Skin of body (tissue), 1 donor: ENCODE measurements at regions not wholly inside any gene's neighbourhood (a gene's known extent, or its start where the extent isn't known, plus 50 kb on each side); places are given as distances from the start of the nearest gene placed in this dataset.
A peak's percentile ranks its signal among the peaks of the same experiment; 100 is the strongest.

Source experiments
- DNase-seq: peaks from one replicate; lab custom pipeline; 2025; lab: John Stamatoyannopoulos, UW

DNA sequence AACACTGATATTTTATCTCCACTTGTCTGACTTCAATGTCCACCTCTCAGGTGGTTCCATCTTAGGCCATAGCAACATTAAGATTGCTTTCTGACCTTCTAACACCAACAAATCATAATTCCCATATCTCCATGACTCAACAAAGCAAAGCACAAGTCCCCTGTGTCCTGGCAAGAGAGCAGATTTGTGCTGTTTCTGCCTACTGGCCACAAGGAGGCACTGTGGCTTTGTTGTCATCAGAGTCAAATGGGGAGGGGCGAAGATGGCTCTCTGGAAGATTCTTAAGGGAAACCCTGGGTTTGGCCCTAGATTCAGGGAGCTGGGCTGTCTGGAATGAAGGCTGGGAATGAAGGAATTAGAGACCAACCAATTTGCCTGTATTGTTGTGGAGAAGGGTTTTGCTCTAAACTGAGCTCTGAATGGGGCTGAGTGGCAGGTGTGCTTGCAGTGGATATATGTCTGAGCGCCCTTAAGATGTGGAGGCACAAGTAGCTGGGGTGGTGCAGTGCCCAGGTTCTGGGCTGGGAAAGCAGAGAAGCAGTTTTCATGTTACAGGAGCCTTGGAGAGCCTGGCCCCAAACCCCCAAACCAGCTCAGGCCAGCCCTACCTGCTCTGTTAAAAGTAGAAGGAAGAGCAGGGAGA lies 154.8 kb upstream of the PRSS58 start:
- no peak for DNase-seq

DNA sequence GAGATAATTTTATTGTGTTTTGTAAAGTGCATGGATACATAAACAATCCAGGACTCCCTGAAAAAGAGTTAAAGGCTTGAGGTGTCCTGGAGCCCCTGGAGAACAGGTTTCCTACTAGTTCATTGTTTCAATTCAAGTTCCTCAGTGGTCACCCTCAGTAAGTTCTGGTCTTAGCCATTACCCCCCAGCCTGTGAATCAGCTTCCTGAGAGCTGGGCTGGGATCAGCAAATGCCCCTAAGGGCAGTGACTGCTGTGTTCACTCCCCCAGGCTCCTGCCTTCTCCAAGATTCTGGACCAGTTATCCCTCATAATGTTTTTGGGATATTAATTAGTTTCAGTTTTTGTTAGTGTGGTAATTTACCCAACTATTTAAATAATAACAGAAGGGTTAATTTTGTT lies 151.6 kb upstream of the PRSS58 start:
- no peak for DNase-seq

DNA sequence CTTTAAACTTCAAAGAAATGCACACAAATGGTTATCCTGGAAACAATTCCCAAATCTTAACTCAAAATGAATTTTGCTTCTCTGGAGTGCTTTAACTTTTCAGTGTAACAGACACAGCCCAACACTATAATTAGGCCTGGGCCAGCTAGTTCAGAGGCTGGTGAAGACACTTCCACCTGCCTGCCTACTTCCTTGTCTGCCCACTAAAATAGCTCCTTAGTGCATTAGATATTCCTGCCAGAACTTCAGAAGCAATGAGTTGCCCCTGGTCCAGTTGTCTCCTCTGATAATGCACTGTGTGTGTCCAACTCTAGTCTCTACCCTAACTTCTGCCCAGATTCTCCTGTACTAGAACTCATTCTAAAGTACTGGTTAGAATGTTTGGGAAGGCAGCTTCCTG lies 150.9 kb upstream of the PRSS58 start:
- no peak for DNase-seq

DNA sequence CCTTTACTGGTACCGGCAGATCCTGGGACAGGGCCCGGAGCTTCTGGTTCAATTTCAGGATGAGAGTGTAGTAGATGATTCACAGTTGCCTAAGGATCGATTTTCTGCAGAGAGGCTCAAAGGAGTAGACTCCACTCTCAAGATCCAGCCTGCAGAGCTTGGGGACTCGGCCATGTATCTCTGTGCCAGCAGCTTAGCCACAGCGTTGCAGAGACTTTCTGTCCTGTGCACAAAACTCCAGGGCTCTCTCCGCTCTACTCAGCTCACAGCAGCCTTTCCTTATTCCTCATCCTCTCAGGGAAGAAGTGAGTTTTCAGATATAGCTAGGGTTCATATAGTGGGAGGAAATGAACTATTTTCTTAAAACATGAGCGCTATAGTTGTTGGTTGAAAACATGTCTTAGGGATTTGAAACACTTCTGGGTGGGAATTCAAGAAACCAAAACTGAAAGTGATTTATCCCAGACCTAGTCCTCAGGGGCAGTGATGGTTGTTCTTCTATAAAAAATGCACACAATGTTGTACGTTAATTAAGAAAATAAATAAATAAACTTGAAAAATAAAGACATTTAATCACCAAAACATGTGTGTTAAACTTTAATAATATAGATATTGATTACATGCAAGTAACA lies 150.2 kb upstream of the PRSS58 start:
- no peak for DNase-seq

DNA sequence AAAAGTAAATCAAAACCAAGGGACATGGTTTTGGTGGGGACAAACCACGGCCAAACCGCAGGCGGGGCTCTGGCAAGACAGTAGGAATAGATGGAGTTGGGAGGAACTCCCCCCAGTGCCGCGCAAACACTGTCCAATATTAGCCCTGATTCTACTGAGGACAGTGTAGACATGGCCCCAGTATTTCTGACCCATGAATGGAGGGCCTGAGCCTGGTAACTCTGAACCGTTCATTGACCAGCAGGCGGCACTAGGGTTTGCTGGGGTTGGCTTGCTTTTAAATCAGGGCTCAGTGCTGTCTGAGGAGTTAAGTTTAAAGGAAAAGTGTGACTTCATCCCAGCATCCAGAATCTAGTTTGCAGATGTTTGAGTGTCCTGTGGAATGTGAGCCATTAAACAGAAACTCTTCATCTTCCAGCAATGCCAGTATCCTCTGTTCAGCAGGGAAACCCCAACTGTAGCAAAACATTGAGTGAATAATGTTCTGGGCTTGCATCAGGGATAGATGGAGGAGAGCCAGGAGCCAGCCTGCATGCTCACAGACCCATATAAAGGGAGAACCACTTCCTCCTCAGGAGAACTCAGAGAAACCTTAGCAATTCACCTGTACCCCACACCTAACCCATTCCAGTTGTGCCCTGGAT lies 147.4 kb upstream of the PRSS58 start:
- no peak for DNase-seq

DNA sequence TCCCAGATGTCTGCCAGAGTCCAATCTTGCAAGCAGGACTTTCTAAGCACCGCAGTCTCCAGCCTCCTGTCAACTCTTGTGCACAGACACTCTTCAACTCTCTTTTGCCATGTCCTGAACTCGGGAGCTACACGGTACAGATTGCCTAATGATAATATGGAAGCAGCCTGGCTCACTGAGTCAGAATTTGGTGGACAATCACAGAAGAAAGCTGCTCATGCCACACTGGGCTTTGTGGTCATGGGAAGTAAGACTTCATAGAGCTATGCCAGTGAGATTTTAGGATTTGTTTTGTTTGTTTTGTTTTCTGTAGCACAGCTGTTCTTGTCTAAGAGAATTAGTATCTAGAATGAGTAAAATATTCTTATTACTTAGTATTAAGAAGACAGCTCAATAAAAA lies 144.1 kb upstream of the PRSS58 start:
- no peak for DNase-seq

DNA sequence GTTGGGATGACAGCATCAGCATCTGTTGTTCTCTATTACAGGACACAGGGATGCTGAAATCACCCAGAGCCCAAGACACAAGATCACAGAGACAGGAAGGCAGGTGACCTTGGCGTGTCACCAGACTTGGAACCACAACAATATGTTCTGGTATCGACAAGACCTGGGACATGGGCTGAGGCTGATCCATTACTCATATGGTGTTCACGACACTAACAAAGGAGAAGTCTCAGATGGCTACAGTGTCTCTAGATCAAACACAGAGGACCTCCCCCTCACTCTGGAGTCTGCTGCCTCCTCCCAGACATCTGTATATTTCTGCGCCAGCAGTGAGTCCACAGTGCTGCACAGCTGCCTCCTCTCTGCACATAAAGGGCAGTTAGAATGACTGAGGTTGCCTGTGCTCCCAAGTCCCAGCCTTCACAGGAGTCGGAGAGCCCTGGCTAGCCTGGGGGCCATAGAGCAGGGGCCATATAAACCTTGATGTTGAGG lies 142.2 kb upstream of the PRSS58 start:
- no peak for DNase-seq

DNA sequence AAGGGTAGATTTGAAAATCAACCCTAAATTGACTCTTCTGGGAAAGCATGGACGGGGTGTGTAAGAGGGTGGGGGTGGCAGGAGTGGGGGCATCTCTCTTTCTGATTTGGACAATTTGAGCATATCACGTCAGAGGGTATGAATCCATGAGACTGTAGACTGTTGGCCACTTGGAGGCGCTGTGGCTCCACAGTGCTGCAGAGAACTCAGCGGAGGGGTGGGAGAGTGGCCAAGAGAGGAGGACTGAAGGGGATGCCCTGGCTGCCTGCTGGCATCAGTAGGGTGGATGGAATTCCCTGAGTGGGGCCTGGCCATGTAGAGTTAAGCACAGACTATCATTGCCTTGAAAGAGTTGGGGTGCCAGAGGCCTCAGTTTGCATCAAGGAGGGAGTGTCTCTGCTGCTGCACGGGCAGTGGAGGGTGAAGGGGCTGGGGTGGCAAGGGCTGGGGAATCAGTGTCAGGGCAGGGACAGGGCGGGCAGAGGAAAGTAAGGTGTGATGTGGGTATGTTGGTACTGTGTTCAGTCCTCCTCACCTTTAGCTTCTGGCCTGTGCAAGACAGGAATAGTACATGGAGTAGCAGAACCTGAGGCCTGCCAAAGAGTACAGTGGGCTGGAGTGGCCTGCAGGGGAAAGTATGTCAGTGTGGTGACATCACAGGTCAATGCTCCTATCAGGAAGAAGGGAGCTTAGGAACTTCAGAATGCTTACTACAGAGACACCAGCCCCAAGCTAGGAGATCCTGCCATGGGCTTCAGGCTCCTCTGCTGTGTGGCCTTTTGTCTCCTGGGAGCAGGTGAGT lies 133.5 kb upstream of the PRSS58 start:
- DNase-seq = no peak

DNA sequence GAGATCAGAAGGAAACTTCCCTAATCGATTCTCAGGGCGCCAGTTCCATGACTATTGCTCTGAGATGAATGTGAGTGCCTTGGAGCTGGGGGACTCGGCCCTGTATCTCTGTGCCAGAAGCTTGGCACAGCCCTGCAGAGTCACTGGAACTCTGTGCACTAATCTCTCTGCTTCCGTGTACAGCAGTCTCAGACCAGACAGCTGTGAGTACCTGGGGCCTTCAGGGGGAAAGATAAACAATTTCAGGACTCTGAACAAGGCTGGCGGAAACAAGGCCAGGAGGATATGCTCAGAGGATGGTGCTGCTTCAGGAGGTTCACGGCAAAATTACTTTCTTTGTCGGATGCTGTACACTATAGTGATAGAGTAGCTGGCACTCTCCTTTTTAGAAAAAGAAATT lies 131.7 kb upstream of the PRSS58 start:
- DNase-seq = no peak

DNA sequence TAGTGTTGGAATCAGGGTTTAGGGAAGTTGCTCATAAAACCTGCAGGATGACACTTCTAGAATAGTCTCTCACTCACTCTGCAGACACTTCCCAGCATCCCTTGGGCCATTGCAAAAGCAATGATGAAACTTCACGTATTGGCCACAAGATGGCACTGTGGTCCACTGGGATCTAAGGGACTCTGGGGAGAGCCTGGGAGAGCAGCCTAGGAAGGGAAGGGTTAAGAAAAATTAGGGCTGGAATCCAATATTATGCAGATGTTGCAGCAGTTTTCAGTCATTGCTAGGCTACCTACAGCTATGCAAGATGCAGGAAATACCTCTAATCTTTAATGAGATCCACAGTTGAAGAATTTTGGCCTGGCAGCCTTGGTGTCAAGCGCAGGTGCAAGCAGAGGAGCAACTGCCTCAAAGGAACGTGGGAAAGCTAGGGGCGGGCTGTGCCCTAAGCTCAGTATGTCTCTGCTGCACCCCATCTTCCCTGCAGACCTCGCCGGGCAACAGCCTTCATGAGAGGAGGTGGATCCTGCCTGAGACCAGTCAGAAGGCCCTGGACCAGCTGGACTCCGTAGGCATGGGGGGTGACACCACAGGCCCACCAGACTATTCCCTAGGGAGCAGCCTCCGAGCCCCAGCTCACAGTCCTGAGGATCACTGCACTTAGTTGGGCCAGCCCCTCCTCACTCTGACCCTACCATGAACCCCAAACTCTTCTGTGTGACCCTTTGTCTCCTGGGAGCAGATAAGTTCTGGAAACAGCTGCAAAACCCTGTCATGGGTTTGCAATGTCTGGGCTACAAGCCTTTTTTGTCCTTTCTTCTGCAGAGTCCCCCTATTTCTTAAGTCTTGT lies 127.9 kb upstream of the PRSS58 start:
- no peak for DNase-seq

DNA sequence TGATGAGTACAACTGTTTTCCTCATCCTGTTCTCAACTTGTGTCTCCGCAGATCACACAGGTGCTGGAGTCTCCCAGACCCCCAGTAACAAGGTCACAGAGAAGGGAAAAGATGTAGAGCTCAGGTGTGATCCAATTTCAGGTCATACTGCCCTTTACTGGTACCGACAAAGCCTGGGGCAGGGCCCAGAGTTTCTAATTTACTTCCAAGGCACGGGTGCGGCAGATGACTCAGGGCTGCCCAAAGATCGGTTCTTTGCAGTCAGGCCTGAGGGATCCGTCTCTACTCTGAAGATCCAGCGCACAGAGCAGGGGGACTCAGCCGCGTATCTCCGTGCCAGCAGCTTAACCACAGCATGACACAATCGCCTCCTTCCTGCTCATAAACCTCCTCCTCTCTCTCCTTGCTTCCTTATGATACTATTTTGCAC lies 126.7 kb upstream of the PRSS58 start:
- no peak for DNase-seq

DNA sequence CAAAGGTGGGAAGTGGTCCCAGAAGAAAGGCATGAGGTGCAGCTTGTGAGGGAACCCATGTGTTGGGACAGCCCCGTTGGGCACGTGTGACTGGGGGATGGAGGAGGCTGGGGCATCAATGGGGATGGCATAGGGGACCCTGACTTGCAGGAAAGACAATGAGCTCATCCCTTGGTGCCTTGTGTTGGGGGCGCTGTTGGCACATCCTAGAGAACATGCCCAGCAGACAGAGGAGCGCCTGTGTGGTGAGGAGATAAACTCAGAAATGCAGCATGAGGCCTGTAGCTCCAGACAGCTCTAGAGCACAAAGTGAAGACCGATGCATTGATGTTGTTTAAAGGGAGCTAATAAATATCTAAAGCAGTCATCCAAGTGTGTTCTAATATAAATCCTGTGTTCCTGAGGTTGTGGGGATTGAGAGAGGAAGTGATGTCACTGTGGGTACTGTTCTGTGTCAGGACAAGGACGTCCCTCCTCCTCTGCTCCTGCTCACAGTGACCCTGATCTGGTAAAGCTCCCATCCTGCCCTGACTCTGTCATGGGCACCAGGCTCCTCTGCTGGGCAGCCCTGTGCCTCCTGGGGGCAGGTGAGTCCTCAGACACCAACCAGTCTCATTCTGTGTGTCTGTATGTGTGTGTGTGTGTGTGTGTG lies 126.1 kb upstream of the PRSS58 start:
- no peak for DNase-seq

DNA sequence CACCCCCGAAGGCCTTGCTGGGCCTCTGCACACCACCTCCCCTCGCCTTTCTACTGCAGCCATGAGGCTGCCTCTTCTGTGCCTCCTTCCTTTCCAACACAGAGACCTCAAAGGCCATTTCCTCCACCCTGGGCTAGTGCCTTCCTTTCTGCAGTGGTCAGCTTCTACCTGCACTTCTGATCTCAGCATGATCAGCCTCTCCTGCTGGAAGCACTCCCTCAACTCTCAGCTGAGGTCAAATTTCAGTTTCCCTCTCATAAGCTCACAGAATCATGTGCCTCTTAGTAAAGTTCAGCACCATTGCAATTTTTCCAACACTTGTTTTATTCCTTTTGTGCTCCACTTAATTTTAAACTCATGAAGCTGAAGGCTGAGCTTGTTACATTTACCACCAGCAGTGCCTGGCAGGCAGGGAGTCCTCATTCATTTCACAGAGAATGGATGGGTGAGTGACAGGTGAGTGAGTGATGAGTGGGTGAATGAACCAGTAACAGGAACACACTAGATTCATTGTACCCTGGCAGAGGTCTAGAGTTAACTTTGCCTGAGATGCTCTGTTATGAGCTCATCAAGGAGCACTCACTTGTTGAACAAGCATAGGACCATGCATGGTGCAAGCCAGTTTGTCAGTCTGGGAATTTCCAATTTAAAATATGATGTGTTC lies 124.0 kb upstream of the PRSS58 start:
- DNase-seq = no peak

DNA sequence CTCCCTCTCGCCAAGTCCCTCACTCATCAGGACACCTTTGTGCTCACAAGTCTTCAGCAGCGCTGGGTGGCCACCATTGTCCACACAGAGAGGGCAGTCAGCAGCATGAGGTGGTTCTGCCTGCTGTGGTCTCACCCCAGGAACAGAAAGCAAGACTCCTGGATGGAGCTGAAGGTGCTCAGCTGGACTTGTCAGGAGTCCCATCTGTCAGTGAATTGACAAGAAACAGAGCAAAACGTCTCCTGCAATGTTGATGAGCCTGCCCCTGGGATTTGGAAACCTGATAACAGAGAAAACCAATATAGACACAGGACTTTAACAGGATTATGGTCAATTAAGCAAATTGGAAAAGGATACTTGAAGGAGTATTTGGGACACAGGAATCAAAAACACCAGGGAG lies 122.2 kb upstream of the PRSS58 start:
- no peak for DNase-seq

DNA sequence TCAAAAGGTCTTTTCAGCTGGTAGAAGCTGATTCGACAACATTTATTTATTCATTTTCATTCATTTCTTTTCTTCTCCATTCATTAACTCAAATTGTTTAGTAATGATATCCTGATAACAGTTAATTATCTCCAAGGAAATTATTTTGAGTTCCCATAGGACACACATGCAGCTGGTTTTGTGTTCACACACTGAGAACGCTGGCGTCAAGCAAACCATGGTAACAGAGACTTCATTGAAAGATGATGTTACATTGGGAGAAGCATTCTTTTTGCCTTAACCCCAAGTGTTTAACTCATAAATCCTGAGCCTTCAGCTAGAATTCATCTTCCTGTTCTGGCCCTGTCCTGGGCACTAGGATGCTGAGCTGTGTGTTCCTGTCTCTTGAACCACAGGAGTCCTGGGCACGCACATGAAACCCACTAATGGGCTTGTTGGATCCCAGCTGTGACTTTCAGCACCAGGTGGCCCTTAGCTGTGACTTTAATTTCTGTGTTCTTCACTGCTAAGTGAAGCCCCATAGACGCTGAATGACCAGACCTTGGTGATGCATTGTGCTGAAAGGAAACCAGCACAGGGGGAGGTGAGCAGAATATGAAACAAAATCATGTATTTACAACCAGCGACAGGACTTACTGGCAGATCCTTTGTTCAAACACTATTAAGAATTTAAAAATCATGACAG lies 121.5 kb upstream of the PRSS58 start:
- no peak for DNase-seq

DNA sequence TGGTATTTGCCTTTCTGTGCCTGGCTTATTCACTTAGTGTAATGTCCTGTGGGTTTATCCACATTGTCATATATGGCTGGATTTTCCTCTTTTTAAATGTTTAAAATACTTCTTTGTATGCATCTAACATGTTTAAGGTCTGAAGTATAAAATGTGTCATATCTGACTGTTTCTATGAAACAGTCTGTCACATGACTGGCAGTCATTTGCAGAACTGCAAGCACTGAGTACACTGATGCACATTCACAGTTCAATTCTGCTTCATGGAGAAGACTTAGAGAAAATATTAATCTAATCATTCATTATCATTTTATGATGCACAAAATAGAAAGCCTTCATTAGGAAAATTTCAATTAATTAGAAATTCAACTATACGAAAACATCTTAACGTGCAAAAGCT lies 119.7 kb upstream of the PRSS58 start:
- DNase-seq = no peak

DNA sequence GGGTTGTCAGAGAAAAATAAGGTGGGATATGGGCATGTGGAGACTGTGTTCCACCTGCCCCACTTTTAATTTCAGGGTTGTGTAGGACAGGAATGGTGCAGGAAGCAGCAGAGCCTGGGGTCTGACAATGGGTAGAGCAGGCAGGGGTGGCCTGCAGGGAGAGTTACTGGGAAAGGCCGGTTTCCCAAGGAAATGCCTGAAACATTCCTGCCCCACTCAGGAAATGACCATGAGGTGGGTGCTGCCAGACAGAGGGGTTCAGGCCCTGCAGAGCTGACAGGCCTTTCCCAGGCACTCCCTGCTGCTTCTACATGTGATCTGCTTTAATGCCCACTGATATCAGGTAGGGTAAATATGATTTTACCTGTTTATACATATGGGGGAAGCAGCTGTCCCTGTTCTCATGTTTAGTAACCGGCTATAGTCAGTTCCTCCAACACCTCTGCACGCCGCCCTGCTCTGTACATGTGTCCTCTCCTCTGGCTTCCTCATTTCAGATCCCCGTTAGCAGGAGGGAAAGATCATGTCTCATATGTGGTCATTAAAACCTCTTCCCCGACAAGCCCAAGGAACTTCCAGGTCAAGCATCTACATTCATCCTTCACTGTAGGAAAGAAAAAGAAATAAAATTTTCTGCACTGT lies 118.6 kb upstream of the PRSS58 start:
- DNase-seq = no peak

DNA sequence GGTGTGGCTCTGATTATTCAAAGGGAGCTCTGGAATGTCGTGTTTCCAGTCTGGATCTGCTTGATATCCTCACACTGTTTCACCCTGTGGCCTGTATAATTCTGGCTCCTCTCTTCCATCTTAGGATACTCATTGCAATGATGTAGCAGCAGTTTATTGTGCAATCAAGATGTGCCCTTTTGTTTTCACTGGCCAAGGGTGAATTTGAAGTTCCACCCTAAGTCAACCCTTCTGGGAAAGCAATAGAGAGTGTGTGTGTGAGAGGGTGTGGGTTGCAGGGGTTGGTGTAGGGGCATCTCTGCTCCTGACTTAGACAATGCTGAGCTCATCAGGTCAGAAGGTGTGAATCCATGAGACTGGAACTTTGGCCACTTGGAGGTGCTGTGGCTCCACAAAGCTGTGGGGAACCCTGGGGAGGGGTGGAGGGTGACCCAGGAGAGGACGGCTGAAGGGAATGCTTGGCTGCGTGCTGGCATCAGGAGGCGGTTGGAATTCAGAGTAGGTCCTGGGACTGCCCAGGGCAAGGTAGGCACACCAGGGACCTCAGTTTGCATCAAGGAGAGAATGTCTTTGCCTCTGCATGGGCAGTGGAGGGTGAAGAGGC lies 118.0 kb upstream of the PRSS58 start:
- peak; percentile 5 for DNase-seq

DNA sequence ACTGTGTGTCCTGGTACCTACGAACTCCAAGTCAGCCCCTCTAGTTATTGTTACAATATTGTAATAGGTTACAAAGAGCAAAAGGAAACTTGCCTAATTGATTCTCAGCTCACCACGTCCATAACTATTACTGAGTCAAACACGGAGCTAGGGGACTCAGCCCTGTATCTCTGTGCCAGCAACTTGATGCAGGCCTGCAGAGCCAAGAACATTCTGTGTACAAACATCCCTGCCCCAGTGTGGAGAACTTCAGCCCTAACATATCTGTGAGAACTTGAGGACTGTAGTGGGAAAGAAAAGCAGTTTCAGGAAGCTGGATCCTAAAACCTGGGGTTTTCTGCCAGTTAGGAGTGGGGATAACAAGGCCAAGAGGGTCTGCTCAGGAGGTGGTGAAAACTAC lies 114.9 kb upstream of the PRSS58 start:
- DNase-seq = no peak
